AG09309 (cell line): ENCODE measurements at regions not wholly inside any gene's neighbourhood (a gene's known extent, or its start where the extent isn't known, plus 50 kb on each side); places are given as distances from the start of the nearest gene placed in this dataset.

Source experiments
- DNase-seq: peaks from one replicate; pipeline ENCODE4 v3.0.0-alpha.2; 2010; ENCODE audit warnings: low read depth
- H3K4me3 ChIP-seq: 2 replicates; pipeline ENCODE4 v1.5.1; 2011; ENCODE audit warnings: mild to moderate bottlenecking, low read depth, low read length, moderate library complexity; ENCODE audit not compliant: control insufficient read depth
- TF ChIP-seq, protein P1 (sequence below): IDR thresholded peaks from 2 replicates; pipeline ENCODE4 v1.5.1; 2011; ENCODE audit warnings: mild to moderate bottlenecking, low read depth, low read length, inconsistent platforms; ENCODE audit not compliant: insufficient read depth, control insufficient read depth; ENCODE audit errors: missing control alignments

- TF ChIP-seq, protein P1, sequence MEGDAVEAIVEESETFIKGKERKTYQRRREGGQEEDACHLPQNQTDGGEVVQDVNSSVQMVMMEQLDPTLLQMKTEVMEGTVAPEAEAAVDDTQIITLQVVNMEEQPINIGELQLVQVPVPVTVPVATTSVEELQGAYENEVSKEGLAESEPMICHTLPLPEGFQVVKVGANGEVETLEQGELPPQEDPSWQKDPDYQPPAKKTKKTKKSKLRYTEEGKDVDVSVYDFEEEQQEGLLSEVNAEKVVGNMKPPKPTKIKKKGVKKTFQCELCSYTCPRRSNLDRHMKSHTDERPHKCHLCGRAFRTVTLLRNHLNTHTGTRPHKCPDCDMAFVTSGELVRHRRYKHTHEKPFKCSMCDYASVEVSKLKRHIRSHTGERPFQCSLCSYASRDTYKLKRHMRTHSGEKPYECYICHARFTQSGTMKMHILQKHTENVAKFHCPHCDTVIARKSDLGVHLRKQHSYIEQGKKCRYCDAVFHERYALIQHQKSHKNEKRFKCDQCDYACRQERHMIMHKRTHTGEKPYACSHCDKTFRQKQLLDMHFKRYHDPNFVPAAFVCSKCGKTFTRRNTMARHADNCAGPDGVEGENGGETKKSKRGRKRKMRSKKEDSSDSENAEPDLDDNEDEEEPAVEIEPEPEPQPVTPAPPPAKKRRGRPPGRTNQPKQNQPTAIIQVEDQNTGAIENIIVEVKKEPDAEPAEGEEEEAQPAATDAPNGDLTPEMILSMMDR, result no peak
- no peak for DNase-seq
- no peak overlapping the region for H3K4me3 ChIP-seq
Observed at GRCh38 chr11:88035271-88035670, 140.0 kb downstream of the RAB38 start.

DNA sequence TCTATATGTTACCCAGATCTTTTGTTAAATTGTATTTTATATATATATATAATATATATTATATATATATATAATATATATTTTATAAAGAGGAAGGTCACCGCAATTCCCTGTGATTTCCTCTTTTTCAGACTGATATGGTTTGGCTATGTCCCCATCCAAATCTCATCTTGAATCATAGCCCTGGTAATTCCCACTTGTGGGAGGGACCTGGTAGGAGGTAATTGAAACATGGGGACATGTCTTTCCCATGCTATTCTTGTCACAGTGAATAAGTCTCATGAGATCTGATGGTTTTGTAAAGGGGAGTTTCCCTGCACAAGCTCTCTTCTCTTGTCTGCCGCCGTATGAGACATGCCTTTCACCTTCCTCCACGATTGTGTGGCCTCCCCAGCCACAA is 157.6 kb downstream of the RAB38 start:
- TF ChIP-seq, protein P1, result no peak
- DNase-seq, result no peak

GRCh38 chr11:88016392-88017170 is 158.7 kb downstream of the RAB38 start:
- H3K4me3 ChIP-seq, result no peak overlapping the region
- peak; percentile 69 for DNase-seq

More for the DNA sequence above, 157.6 kb downstream of the RAB38 start:
- no peak overlapping the region for H3K4me3 ChIP-seq

GRCh38 chr11:88015170-88015569 is 160.1 kb downstream of the RAB38 start:
- H3K4me3 ChIP-seq, result no peak overlapping the region
- no peak for DNase-seq
- TF ChIP-seq, protein P1, result no peak

More at GRCh38 chr11:88016392-88017170, 158.7 kb downstream of the RAB38 start:
- TF ChIP-seq, protein P1, result peak; percentile 79

DNA sequence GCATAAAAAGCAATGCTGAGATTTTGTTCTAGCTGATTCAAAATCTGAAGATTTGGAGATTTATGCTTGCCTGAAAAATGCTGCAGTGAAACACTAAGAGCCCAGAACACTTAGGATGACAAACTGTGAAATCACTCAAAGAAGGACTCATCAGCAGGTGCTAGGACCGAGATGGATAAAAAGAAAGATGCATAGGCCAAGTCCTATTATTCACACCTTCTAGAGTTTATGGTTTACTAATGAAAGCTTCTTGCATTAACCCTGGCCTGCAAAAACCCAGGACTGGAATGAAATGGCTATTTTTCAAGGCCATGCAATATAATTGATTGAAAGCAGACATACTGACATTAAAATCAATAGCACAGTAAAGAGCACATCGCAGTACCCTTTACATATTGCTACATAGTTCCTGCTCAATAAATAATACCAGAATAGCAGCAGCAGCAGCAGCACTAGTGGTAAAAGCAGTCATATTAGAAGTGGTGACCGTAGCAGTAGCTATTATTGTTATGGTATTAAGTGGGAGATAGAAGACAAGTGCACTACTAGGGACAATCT is 161.7 kb downstream of the RAB38 start:
- no peak for DNase-seq
- H3K4me3 ChIP-seq, result no peak overlapping the region
- TF ChIP-seq, protein P1, result no peak

DNA sequence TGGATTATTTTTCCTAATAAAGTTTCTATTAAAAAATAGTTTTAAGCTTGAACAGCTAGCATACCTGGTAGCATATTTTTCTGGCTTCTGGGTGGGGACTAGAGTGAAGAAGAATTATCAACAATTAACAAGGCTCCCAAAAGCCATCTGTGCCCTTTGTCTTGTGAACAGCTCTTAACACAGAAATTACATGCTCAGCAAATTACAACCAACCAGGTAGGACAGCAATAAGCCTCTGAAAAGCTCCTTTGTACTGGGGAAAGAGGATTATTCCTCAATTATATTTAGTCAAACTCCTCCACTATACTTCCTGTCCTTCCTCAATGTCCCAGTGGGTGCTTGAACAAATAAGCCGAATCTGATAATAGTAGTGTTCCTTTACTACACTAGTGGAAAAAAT is 162.8 kb downstream of the RAB38 start:
- DNase-seq, result no peak
- no peak overlapping the region for H3K4me3 ChIP-seq
- TF ChIP-seq, protein P1, result no peak
